Spleen (tissue), 7 donors: ENCODE measurements at regions not wholly inside any gene's neighbourhood (a gene's known extent, or its start where the extent isn't known, plus 50 kb on each side); places are given as distances from the start of the nearest gene placed in this dataset.

Experiments used
- POLR2A ChIP-seq, 3 donors: fragments of 450-650 bp; IDR thresholded peaks; one replicate each; pipeline ENCODE4 v1.5.1; 2017; ENCODE audit warnings: antibody characterized with exemption in 3 of 3, mild to moderate bottlenecking in 1 of 3
- POLR2AphosphoS5 ChIP-seq, 3 donors: sonication (generic); formaldehyde crosslinking; IDR thresholded peaks; one replicate each; pipeline ENCODE4 v1.5.1; 2017; ENCODE audit warnings: antibody characterized with exemption in 3 of 3
- TF ChIP-seq, protein P1 (sequence below), 11 experiments: fragments of 200-600 bp in 7 of 11; fragments of 450-650 bp in 4 of 11; sonication (generic) in 4 of 11; IDR thresholded peaks in 8 of 11; conservative IDR thresholded peaks in 3 of 11; 1 replicate in 7 of 11; 2 replicates in 4 of 11; pipeline versions ENCODE4 v1.4.0 to v1.8.0; 2016 to 2021; ENCODE audit warnings: antibody characterized with exemption in 11 of 11, inconsistent platforms in 4 of 11, mild to moderate bottlenecking in 1 of 11
- donor health status: DM: no; HTN: no; CAD: no; lungs with moderate emphysema.
- donor health status: DM: no; HTN: no; CAD: no.
- donor health status: DM: no; HTN: no; CAD: no.

DNA sequence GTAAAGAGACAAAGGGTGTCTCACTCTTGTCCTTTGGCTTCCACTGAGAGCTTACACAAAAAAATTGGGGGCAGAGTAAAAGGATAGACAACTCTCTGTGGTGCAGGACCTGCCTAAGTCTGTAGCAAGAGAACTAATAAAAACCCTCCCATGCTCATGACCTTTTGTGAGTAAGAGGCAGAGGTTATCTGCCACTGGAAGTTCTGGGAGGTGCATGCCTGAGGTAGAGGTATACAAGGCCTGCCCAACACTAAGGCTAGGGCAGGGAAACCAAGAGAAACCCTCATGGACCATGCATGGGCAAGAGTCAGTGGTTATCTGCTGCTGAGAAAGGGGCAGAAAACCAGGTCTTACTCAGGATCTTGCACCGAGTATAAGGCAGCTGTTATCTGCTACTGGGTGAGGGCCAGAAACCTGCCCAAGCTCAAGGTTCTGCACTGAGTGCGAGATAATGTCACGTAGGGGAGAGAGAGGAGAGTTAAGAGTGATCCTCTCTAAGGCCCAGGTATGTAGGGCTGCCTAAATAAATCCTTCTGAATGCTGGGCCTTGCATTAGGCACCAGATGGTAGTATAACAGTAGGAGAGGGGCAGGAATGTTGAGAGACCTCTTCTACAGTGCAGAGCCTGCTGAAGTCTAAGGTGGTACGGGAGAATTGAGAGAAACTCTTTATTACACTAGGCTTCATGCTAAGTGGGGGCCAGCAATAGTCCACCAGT, 143.4 kb downstream of the MACROH2A1 start:
- TF ChIP-seq, protein P1, sequence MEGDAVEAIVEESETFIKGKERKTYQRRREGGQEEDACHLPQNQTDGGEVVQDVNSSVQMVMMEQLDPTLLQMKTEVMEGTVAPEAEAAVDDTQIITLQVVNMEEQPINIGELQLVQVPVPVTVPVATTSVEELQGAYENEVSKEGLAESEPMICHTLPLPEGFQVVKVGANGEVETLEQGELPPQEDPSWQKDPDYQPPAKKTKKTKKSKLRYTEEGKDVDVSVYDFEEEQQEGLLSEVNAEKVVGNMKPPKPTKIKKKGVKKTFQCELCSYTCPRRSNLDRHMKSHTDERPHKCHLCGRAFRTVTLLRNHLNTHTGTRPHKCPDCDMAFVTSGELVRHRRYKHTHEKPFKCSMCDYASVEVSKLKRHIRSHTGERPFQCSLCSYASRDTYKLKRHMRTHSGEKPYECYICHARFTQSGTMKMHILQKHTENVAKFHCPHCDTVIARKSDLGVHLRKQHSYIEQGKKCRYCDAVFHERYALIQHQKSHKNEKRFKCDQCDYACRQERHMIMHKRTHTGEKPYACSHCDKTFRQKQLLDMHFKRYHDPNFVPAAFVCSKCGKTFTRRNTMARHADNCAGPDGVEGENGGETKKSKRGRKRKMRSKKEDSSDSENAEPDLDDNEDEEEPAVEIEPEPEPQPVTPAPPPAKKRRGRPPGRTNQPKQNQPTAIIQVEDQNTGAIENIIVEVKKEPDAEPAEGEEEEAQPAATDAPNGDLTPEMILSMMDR (IDR thresholded peaks at IDR 0.05 in 8 of 11, conservative IDR thresholded peaks at IDR 0.05 in 3 of 11), result no peak
- TF ChIP-seq POLR2AphosphoS5 (IDR thresholded peaks at IDR 0.05), result no peak
- no peak for TF ChIP-seq POLR2A (IDR thresholded peaks at IDR 0.05)
